AG10803 (cell line): ENCODE measurements at regions not wholly inside any gene's neighbourhood (a gene's known extent, or its start where the extent isn't known, plus 50 kb on each side); places are given as distances from the start of the nearest gene placed in this dataset.

Experiments
- DNase-seq: peaks from one replicate; pipeline ENCODE4 v3.0.0; 2010; ENCODE audit warnings: low read depth
- H3K4me3 ChIP-seq: 2 replicates; pipeline ENCODE4 v1.5.1; 2011; ENCODE audit warnings: mild to moderate bottlenecking, low read length, control low read depth
- TF ChIP-seq, protein P1 (sequence below): conservative IDR thresholded peaks from 2 replicates; pipeline ENCODE4 v1.5.1; 2011; ENCODE audit warnings: mild to moderate bottlenecking, low read length, control low read depth, inconsistent platforms

DNA sequence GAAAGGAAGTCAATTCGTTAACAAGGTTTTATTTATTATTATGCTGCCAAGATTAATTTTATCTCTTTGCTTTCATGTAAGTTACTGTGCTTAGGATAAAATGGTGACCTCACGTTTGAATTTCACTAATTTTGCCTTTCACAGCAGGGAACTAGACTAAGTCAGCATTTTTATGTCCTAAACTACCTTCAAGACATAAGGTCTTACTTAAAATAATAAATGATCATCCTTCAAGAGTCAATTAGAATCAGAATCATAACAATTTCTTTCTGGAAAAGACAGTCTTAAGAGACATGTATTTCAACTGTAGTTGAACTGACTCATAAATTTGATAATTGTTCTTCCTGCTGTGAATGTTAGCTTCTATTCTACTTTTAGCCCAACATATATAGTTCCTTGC, 893.8 kb downstream of the KCNJ2 start:
- no peak overlapping the region for H3K4me3 ChIP-seq
- DNase-seq: no peak
- TF ChIP-seq, protein P1, sequence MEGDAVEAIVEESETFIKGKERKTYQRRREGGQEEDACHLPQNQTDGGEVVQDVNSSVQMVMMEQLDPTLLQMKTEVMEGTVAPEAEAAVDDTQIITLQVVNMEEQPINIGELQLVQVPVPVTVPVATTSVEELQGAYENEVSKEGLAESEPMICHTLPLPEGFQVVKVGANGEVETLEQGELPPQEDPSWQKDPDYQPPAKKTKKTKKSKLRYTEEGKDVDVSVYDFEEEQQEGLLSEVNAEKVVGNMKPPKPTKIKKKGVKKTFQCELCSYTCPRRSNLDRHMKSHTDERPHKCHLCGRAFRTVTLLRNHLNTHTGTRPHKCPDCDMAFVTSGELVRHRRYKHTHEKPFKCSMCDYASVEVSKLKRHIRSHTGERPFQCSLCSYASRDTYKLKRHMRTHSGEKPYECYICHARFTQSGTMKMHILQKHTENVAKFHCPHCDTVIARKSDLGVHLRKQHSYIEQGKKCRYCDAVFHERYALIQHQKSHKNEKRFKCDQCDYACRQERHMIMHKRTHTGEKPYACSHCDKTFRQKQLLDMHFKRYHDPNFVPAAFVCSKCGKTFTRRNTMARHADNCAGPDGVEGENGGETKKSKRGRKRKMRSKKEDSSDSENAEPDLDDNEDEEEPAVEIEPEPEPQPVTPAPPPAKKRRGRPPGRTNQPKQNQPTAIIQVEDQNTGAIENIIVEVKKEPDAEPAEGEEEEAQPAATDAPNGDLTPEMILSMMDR: no peak

DNA sequence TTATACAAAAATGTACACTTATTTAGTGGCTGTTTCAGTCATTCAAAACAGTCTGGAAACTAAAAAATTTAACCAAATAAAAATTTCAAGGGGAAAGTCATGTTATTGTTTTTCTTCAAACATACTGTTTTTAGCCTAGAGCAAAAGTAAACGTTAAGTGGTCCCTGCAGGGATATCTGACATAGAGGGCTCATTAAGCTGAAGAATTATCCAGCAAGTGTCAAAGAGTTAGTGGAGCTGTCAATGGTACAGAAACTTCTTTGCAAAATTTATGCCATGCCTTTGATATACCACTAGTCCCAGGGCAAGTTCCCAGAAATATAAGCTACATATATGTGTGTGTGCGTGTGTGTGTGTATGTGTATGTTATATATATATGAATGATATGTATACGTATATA, 894.2 kb downstream of the KCNJ2 start:
- H3K4me3 ChIP-seq: no peak overlapping the region
- TF ChIP-seq, protein P1: no peak
- no peak for DNase-seq

DNA sequence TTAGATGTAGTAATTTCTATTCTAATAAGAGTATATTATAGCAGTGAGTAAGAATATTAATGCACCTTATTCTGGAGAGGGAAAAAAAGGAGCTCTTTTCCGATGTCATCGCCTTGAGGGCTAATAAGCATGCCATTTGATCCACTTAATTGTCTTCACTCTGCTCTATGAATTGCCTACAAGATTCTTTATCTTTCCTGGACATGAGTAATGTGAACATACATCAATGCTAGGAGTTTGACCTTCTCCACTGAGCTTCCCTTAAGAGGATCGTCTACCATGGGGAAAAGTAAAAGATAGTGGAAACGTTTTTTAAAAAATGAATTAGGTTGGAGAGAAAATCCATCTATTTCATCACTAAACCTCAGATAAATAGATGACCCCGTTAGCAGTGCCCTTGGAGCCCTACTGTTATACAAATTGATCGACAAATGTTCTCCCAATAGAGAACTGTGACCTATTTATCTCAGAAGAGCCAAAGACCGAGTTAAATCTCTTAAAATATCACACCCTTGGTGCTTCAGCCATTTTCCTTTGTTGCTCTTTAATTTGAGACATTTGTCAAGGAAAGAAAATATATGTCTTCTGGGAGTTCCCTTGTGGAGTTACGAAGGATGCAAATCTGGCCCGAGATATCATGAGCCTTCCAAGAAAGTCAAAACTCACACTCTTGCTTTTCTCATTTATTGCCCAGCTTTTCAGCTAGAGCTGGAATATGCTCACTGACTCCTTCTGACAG, 898.5 kb downstream of the KCNJ2 start:
- TF ChIP-seq, protein P1: no peak
- no peak overlapping the region for H3K4me3 ChIP-seq
- DNase-seq: no peak

DNA sequence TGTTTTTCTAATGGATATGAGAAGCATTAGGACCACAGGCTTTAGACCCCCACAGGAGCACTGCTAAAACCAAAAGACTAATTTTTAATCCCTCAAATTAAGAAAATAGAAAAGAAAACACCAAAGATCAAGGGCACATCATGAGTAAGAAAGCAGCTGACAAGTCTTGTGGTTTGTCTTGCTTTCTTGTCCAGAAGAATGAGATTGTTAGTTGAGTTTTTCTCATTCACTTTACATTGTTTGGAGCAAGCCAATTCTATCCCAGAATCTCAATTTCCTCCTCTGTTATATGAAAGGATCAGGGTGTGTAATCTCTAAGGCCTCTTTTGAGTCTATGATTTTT, 899.0 kb downstream of the KCNJ2 start:
- TF ChIP-seq, protein P1: no peak
- DNase-seq: no peak
- no peak overlapping the region for H3K4me3 ChIP-seq

DNA sequence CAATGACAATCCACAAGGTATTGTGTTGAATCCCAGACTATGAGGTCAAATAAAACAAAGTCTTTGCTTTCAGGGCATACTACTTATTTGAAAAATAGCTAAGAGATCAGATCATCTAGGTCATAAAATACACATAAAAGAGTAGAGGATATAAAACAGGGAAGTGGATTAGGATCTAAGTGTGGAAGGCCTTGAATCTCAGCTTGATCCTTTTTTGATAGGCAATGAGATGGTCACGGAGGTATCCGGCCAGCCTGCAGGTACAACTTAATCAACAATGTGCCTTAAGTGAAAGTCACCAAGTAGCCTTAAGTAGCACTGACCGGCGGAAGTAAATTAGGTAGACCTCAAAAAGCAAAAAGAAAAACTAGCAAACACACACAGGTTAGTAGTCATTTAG, 901.7 kb downstream of the KCNJ2 start:
- H3K4me3 ChIP-seq: no peak overlapping the region
- no peak for DNase-seq
- TF ChIP-seq, protein P1: no peak

DNA sequence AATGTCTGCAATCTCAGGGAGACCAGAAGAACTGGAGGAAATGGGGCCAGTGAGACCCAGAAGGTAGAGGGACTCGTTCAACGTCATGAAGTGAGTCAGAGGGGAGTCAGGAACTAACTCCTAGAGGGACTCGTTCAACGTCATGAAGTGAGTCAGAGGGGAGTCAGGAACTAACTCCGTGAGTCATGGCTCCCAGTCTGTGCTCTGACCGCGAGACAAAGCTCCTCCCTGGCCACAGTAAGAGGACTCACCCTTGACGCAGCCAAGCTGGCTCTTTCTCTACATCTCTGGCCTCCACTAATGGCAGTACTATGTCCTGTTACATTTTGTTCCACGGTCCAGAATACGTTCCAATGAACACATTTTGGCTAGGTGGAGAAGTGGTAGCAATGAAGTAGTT, 902.5 kb downstream of the KCNJ2 start:
- peak; percentile 92 for DNase-seq
- no peak overlapping the region for H3K4me3 ChIP-seq
- TF ChIP-seq, protein P1: no peak

DNA sequence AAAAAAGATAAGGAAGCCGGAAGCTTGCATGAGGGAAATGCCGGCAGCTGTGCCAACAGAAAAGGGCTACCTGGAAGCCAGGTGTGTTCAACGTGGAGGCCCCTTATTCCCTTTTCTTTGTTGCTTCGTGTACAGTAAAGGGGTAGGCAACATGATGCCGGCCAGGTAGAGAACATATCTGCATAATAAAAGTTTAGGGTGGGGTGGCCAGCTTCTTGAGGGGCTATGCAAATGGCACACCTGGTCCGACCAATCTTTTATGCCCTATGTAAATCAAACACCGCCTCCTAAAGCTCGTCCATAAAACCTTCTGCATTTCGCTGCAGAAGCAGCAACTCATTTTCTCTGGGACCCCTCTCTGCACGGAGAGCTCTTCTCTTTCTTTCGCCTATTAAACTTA, 911.6 kb downstream of the KCNJ2 start:
- no peak overlapping the region for H3K4me3 ChIP-seq
- TF ChIP-seq, protein P1: no peak
- DNase-seq: no peak
